ENCODE measurements at regions not wholly inside any gene's neighbourhood (a gene's known extent, or its start where the extent isn't known, plus 50 kb on each side); places are given as distances from the start of the nearest gene placed in this dataset.

DNA sequence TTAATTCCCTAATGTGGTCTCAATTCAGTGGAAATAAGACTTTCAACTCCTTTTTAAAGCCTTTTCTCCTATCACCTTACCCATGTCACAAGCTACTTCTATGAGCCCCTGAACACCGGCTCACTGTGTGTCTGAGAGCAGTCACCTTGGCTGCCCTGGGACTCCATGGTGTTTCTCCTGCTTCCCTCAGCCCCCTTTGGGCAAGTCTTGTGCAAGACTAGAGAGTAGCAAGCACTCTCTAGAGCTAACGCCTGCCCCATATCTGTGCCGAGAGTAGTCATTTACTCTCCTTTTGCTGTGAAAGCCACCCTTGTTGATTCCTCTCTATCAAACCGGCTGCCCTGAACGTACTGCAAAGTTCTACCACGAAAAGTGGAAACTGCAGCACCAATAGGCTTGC lies 77.9 kb upstream of the DAB2 start:
- H3K27me3 ChIP-seq (replicated peaks in 1 of 2; ENCODE audit: control insufficient read depth in 2 of 2, extremely low read depth in 1 of 2, insufficient read depth in 2 of 2, low read length in 1 of 2) = peaks cover 0 to 6% of the 10 kb centered on the region in 2 experiments
- no peaks in the 10 kb centered on the region for H3K9me3 Mint-ChIP-seq
- H3K27me3 Mint-ChIP-seq = peaks cover 10 to 42% of the 10 kb centered on the region in 2 donors
- H3K36me3 Mint-ChIP-seq = no peaks in the 10 kb centered on the region
- WGBS (ENCODE audit: insufficient coverage) = 98% methylated on average over 3 of the region's 6 CpGs
- DNase-seq (no peak), ATAC-seq (replicated peaks in 1 of 4) (no peak)
- no peaks in the 10 kb centered on the region for H3K4me1 Mint-ChIP-seq
- no peak overlapping the region for H3K4me3 Mint-ChIP-seq
- no peaks in the 10 kb centered on the region for H3K4me1 ChIP-seq (ENCODE audit: control insufficient read depth in 1 of 2, extremely low read depth in 1 of 2, insufficient read depth in 2 of 2, low read length in 2 of 2)
- H3K27ac ChIP-seq (ENCODE audit: low read length) = no peak overlapping the region
- H3K36me3 ChIP-seq (ENCODE audit: control insufficient read depth in 2 of 2, extremely low read depth in 1 of 2, insufficient read depth in 1 of 2, low read length in 1 of 2) = no peaks in the 10 kb centered on the region
- no peaks in the 10 kb centered on the region for H3K9me3 ChIP-seq
- H3K27ac Mint-ChIP-seq = no peak overlapping the region
- H3K4me3 ChIP-seq (ENCODE audit: control insufficient read depth in 1 of 2, extremely low read depth in 1 of 2, low read length in 1 of 2) = no peak overlapping the region
- ChIA-PET CTCF (no interaction called here), POLR2A (no interaction called here)

DNA sequence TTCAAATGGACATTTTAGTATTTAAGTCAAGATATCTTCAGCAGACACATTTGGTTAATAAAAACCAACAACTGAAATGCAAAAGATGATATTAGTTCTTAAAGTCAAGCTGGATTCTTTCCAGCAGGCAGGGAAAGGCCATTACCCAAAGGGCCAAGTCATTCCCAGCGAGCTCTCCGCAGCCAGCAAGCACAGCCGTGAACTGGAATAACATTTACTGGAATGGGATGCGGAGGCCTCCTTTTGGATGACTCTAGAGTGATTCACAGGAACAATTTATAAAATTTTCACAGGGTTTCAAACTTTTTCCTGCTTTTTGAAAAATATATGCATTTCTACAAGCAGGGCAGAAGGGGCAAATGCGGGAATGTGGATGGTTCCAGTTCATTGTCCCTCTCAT lies 76.6 kb upstream of the DAB2 start:
- H3K9me3 Mint-ChIP-seq = no peaks in the 10 kb centered on the region
- no peaks in the 10 kb centered on the region for H3K36me3 Mint-ChIP-seq
- ChIA-PET POLR2A (interaction anchor here in 1 of 2 donors (0.6 kb wide), 1 partner anchor 175 kb away, joined by 3 read pairs; no protein-coding TSS in a partner anchor), CTCF (no interaction called here)
- no peak overlapping the region for H3K4me3 Mint-ChIP-seq
- no peaks in the 10 kb centered on the region for H3K4me1 ChIP-seq (ENCODE audit: control insufficient read depth in 1 of 2, extremely low read depth in 1 of 2, insufficient read depth in 2 of 2, low read length in 2 of 2)
- DNase-seq (no peak), ATAC-seq (replicated peaks in 1 of 4) (no peak)
- H3K27me3 Mint-ChIP-seq = peaks cover 10 to 35% of the 10 kb centered on the region in 2 donors
- no peaks in the 10 kb centered on the region for H3K36me3 ChIP-seq (ENCODE audit: control insufficient read depth in 2 of 2, extremely low read depth in 1 of 2, insufficient read depth in 1 of 2, low read length in 1 of 2)
- H3K27me3 ChIP-seq (replicated peaks in 1 of 2; ENCODE audit: control insufficient read depth in 2 of 2, extremely low read depth in 1 of 2, insufficient read depth in 2 of 2, low read length in 1 of 2) = peaks cover 0 to 6% of the 10 kb centered on the region in 2 experiments
- H3K27ac ChIP-seq (ENCODE audit: low read length) = no peak overlapping the region
- 96% methylated on average over 3 of the region's 5 CpGs for WGBS (ENCODE audit: insufficient coverage)
- H3K4me3 ChIP-seq (ENCODE audit: control insufficient read depth in 1 of 2, extremely low read depth in 1 of 2, low read length in 1 of 2) = no peak overlapping the region
- no peaks in the 10 kb centered on the region for H3K4me1 Mint-ChIP-seq
- no peak overlapping the region for H3K27ac Mint-ChIP-seq
- H3K9me3 ChIP-seq = no peaks in the 10 kb centered on the region

DNA sequence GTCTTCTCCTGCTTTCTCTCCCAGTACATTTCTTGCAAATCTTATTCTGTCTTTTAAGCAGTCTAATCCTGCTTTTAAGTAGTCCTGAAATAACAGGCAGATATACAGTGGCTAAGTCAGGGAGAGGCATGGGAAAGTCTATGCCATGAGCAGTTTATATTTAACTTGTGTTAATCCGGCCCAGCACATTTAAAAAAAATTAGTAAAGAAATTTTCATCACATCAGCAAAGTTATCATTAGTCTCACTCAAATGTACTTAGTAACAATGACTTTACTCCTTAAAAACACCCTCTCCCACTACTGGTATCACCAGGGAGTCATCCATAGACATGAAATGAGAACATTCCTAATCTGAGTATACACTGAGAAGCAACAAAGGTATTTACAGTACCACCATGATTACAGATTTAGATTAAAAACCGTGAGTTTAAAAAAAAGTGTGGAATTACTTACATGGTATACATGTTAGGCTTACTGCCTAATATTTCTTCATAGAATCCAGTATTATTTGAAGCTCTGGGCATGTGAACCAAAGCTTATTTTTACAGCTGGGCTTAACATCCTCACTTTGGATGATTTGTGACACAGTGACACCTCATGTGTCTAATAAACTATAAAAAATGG lies 75.9 kb upstream of the DAB2 start:
- H3K27ac ChIP-seq (ENCODE audit: low read length) = no peak overlapping the region
- Mint-ChIP-seq H3K27ac (no peak overlapping the region), H3K4me1 (no peaks in the 10 kb centered on the region), H3K9me3 (no peaks in the 10 kb centered on the region), H3K27me3 (peaks cover 9 to 28% of the 10 kb centered on the region in 2 donors), H3K36me3 (no peaks in the 10 kb centered on the region), H3K4me3 (no peak overlapping the region)
- CTCF ChIA-PET = no interaction called here
- no peaks in the 10 kb centered on the region for H3K4me1 ChIP-seq (ENCODE audit: control insufficient read depth in 1 of 2, extremely low read depth in 1 of 2, insufficient read depth in 2 of 2, low read length in 2 of 2)
- no peak overlapping the region for H3K4me3 ChIP-seq (ENCODE audit: control insufficient read depth in 1 of 2, extremely low read depth in 1 of 2, low read length in 1 of 2)
- POLR2A ChIA-PET = no interaction called here
- ATAC-seq (replicated peaks in 1 of 4) = no peak
- no peaks in the 10 kb centered on the region for H3K9me3 ChIP-seq
- H3K27me3 ChIP-seq (replicated peaks in 1 of 2; ENCODE audit: control insufficient read depth in 2 of 2, extremely low read depth in 1 of 2, insufficient read depth in 2 of 2, low read length in 1 of 2) = peaks cover 0 to 3% of the 10 kb centered on the region in 2 experiments
- no peak for DNase-seq
- H3K36me3 ChIP-seq (ENCODE audit: control insufficient read depth in 2 of 2, extremely low read depth in 1 of 2, insufficient read depth in 1 of 2, low read length in 1 of 2) = no peaks in the 10 kb centered on the region
- WGBS (ENCODE audit: insufficient coverage) = no CpG with 5 or more reads among the region's 2 CpGs

DNA sequence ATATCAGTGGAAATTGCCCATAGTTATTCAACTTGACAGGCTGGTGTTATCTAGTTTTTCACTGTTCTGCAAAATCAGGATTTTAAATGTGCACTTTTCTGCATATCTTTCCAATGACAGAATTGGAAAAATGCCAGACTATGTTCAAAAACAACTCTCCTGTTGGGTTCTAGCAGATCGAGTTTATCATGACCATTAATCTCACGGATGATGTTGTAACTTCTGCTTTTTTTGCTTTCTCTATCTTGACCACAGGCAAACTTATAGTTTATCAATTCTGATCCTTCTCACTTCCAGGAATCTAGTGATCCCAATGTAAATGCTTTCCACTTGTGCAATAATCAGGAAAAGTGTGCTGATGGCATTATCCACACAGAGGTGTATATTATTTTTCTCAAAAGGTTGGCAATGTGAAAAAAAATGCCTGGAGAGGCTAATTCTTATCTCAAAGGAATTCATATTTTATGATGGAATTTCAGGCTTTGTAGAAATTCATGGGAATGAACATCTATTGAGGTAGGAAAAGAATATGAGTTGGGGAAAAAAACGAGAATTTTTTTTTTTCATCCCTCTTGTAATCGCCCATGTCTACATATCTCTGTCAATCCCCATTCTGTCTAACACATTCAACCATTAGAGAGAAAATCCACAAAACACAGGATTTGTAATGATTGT lies 73.6 kb upstream of the DAB2 start:
- POLR2A ChIA-PET = no interaction called here
- 0% methylated on average over 1 of the region's 4 CpGs for WGBS (ENCODE audit: insufficient coverage)
- H3K4me1 Mint-ChIP-seq = no peaks in the 10 kb centered on the region

DNA sequence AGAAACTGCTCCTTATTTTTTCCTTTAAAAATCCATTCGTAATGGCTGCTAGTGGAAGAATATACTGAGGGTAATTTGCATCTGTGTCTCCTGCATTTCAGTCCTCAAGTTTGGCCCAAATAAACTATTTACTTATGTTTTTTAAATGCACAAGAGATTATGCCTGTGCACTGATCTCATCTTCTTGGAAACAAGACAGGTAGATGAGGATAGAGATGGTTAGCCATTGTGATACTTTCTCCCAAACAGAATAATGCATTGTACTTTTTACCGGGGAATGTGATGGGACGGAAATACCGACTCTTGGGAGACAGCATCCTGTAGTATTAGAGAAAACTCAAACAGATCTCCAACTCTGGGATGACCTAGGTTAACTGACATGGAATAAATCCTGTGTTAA lies 72.5 kb upstream of the DAB2 start:
- H3K27me3 ChIP-seq (replicated peaks in 1 of 2; ENCODE audit: control insufficient read depth in 2 of 2, extremely low read depth in 1 of 2, insufficient read depth in 2 of 2, low read length in 1 of 2) = peaks cover 0 to 3% of the 10 kb centered on the region in 2 experiments
- H3K36me3 Mint-ChIP-seq = no peaks in the 10 kb centered on the region
- ATAC-seq (replicated peaks in 1 of 4) = no peak
- H3K36me3 ChIP-seq (ENCODE audit: control insufficient read depth in 2 of 2, extremely low read depth in 1 of 2, insufficient read depth in 1 of 2, low read length in 1 of 2) = no peaks in the 10 kb centered on the region
- ChIA-PET POLR2A (no interaction called here), CTCF (no interaction called here)
- no peaks in the 10 kb centered on the region for H3K4me1 Mint-ChIP-seq
- no peak overlapping the region for H3K4me3 Mint-ChIP-seq
- no CpG with 5 or more reads among the region's 4 CpGs for WGBS (ENCODE audit: insufficient coverage)
- H3K27ac ChIP-seq (ENCODE audit: low read length) = no peak overlapping the region
- no peaks in the 10 kb centered on the region for H3K4me1 ChIP-seq (ENCODE audit: control insufficient read depth in 1 of 2, extremely low read depth in 1 of 2, insufficient read depth in 2 of 2, low read length in 2 of 2)
- H3K4me3 ChIP-seq (ENCODE audit: control insufficient read depth in 1 of 2, extremely low read depth in 1 of 2, low read length in 1 of 2) = no peak overlapping the region
- H3K9me3 ChIP-seq = no peaks in the 10 kb centered on the region
- DNase-seq = no peak
- no peaks in the 10 kb centered on the region for H3K9me3 Mint-ChIP-seq
- no peak overlapping the region for H3K27ac Mint-ChIP-seq
- peaks cover 5 to 16% of the 10 kb centered on the region in 2 donors for H3K27me3 Mint-ChIP-seq

More for the DNA sequence above, 73.6 kb upstream of the DAB2 start:
- Mint-ChIP-seq H3K27ac (no peak overlapping the region), H3K27me3 (peaks cover 5 to 26% of the 10 kb centered on the region in 2 donors), H3K9me3 (no peaks in the 10 kb centered on the region), H3K36me3 (no peaks in the 10 kb centered on the region), H3K4me3 (no peak overlapping the region)
- no peak overlapping the region for H3K4me3 ChIP-seq (ENCODE audit: control insufficient read depth in 1 of 2, extremely low read depth in 1 of 2, low read length in 1 of 2)
- no peak for ATAC-seq (replicated peaks in 1 of 4)
- H3K9me3 ChIP-seq = no peaks in the 10 kb centered on the region
- no peaks in the 10 kb centered on the region for H3K4me1 ChIP-seq (ENCODE audit: control insufficient read depth in 1 of 2, extremely low read depth in 1 of 2, insufficient read depth in 2 of 2, low read length in 2 of 2)
- H3K36me3 ChIP-seq (ENCODE audit: control insufficient read depth in 2 of 2, extremely low read depth in 1 of 2, insufficient read depth in 1 of 2, low read length in 1 of 2) = no peaks in the 10 kb centered on the region
- peaks cover 0 to 3% of the 10 kb centered on the region in 2 experiments for H3K27me3 ChIP-seq (replicated peaks in 1 of 2; ENCODE audit: control insufficient read depth in 2 of 2, extremely low read depth in 1 of 2, insufficient read depth in 2 of 2, low read length in 1 of 2)
- DNase-seq = no peak
- no peak overlapping the region for H3K27ac ChIP-seq (ENCODE audit: low read length)
- CTCF ChIA-PET = no interaction called here

DNA sequence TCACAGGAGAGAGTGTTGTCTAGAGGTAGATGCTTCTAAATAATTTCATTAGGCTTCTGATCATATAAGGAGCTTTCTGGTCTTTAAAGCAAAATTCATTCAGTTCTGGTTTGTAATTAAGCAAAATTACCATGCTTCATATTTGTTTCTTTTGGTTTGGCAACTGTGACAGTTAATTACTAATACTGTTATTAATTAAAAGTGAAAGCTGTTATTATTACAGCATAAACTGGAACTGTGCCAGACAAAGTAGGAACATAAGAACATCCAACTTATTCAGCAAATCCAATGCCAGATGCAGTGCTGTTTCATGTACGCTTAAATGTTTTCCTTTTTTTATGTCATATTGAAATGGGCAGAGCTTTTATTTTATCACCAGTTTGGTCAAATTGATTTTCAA lies 70.4 kb upstream of the DAB2 start:
- Mint-ChIP-seq H3K9me3 (peaks cover 3 to 13% (median 9%) of the 10 kb centered on the region in 3 donors), H3K27ac (no peak overlapping the region), H3K4me3 (no peak overlapping the region), H3K36me3 (no peaks in the 10 kb centered on the region), H3K27me3 (peaks cover 3 to 12% of the 10 kb centered on the region in 2 donors), H3K4me1 (no peaks in the 10 kb centered on the region)
- POLR2A ChIA-PET = interaction anchor here in 1 of 2 donors (0.5 kb wide), 1 partner anchor 37 kb away, joined by 3 read pairs; no protein-coding TSS in a partner anchor
- Histone ChIP-seq H3K27ac (ENCODE audit: low read length) (no peak overlapping the region), H3K4me1 (ENCODE audit: control insufficient read depth in 1 of 2, extremely low read depth in 1 of 2, insufficient read depth in 2 of 2, low read length in 2 of 2) (no peaks in the 10 kb centered on the region), H3K9me3 (no peaks in the 10 kb centered on the region), H3K36me3 (ENCODE audit: control insufficient read depth in 2 of 2, extremely low read depth in 1 of 2, insufficient read depth in 1 of 2, low read length in 1 of 2) (no peaks in the 10 kb centered on the region), H3K27me3 (replicated peaks in 1 of 2; ENCODE audit: control insufficient read depth in 2 of 2, extremely low read depth in 1 of 2, insufficient read depth in 2 of 2, low read length in 1 of 2) (peaks cover 0 to 3% of the 10 kb centered on the region in 2 experiments), H3K4me3 (ENCODE audit: control insufficient read depth in 1 of 2, extremely low read depth in 1 of 2, low read length in 1 of 2) (no peak overlapping the region)
- CTCF ChIA-PET = no interaction called here
- DNase-seq (no peak), ATAC-seq (replicated peaks in 1 of 4) (no peak)
- WGBS (ENCODE audit: insufficient coverage) = no CpG with 5 or more reads among the region's 1 CpG

All from T-cell (primary cell).